Suppressor macrophage (primary cell): ENCODE measurements at regions not wholly inside any gene's neighbourhood (a gene's known extent, or its start where the extent isn't known, plus 50 kb on each side); places are given as distances from the start of the nearest gene placed in this dataset.

Source experiments
- DNase-seq, 4 experiments: peaks; one replicate each; pipeline ENCODE4 v3.0.0-alpha.2; 2020 to 2022

DNA sequence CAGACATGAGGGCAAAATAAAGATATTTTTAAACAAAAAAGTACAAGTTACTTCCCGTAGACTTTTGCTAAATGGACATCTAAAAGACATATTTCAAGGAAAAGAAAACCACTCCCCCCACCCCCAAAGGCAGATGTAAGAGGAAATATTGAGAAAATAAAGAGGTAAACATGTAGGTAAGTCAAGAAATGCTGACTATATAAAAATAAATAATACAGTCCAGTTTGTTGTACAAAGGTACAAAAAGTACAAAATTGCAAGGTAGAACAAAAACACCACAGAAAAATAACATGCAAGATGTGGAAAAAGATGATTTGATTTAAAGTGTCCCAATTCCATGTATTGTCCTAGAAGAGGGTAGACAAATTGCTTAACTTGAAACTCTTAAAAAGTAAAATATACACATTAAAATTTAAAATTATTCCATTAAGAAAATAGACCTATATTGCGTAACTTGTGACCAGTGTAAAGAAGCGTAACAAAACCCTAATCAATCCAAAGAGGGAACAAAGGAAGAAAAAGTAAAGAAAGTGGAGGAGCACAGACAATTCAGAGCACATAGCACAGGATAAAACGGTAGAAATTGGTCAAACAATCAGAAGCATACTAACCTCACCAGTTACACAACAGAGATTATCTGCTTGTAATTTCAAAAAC, 58.4 kb upstream of the FAM216B start:
- DNase-seq: no peak

- DNase-seq: peak in 2 of 4 experiments; percentile 8 to 26
Measured at GRCh38 chr13:42728507-42729180, 52.7 kb upstream of the FAM216B start.

GRCh38 chr13:42729857-42730402, 51.5 kb upstream of the FAM216B start:
- DNase-seq: no peak
